HG02759 (cell line): ENCODE measurements at regions not wholly inside any gene's neighbourhood (a gene's known extent, or its start where the extent isn't known, plus 50 kb on each side); places are given as distances from the start of the nearest gene placed in this dataset.
"Not testable (repeated sequence)": the region's sequence is repeated elsewhere in the genome, so short reads cannot be mapped to it uniquely, and the experiment has no call there.

Source experiments
- ATAC-seq: cut with Tn5 transposase; IDR thresholded peaks from one replicate; pipeline ENCODE4 v1.9.1; 2021; ENCODE audit warnings: mild to moderate bottlenecking, moderate library complexity; ENCODE audit not compliant: unreplicated experiment

DNA sequence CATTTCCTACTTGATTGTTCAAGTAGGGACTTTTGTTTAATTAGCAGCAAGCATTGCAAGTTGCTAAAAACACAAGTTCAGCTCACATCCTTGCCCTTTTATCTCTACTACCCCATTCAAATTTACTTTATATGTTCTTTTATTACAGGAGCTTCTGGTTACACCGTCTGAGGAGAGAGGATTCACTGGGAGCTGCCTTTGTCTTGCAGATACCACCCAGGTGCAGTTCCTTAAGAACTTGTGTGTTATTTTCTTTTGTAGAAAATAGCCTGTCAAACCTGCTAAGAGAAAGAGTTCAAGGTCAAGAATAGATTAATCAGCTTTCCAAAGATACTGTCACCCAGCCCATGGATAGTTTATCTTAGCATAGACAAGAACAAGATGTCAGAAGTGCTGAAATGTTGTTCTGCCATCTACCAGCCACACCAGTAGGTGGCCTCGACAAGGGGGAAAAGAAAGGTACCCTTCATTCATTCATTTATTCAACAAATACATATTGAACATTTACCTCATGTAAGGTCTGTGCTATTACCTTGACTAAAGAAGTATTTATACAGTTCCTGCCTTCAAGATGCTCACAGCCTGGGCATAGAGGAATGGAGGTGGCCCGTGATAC lies 750.3 kb downstream of the MAT2B start:
- no peak for ATAC-seq

DNA sequence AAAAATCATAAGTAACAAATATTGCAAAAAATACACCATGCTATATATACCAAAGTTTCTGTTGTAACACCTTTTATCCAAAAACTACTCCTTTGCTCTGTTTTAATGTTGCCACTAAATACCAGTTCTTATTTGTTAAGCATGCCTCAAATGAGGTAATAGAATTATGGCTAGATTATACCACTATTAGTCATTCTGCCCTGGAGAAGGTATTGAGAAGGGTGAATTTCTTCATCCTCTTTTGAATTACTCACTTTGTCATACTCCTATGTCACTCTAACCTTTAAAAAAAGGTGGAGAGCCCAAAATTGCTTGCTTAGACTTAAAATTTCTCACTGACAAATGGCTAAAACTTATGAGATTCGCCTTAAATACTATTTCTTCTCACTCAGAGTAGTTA lies 750.9 kb downstream of the MAT2B start:
- no peak for ATAC-seq

DNA sequence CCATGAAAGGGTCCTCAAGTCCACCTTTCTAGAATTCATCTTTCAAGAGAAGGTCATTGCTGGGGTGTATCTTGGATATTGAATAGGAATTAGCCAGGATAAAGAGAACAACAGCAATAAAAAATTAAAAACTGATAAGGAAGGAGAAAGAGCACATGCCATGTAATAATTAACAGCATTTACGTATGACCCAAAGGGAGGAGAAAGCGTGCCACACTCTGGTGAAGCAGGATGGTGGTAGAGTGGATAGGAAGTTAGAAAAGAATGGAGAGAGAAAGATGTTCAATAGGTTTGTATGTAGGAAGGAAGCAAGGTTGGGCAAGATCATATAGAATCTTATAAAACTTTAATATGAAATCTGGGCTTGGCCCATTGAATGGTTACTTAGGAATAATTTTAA lies 751.5 kb downstream of the MAT2B start:
- no peak for ATAC-seq

DNA sequence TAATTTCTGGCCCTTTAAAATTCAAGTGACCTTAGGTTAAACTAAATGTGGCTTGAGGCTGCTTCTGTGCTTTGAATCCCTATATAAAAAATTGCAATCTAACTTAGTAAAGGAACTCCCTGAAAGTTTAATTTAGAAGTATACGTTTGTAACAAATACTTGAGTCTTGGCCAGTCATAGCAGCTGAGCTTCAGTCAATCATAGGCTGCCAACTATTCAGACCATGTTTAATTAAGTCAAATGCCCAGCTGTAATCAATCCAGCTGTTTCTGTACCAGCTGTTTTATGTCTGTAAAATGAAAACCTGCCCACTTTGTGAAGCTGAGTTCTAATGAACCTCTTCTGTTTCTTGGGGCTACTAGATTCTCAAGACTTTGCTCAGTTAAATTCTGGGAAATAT lies 760.1 kb downstream of the MAT2B start:
- ATAC-seq = no peak

DNA sequence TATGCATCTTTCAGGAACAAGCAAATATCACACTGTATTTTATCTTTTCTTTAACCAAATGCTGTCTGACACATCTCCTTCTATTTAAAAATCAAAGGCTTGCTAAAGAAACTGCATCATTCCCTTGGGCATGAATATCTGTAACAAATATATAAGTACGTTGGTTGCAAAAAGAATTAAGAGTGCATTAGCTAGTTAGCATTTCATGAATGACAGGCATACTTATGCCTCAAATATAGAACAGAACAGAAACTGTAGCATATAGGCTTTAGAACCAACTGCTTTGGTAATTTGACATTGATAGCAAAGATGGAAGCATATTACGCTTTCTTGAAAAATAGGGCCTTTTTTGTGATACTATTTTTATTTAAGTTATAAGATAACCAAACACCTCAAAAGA lies 761.2 kb downstream of the MAT2B start:
- ATAC-seq = no peak

DNA sequence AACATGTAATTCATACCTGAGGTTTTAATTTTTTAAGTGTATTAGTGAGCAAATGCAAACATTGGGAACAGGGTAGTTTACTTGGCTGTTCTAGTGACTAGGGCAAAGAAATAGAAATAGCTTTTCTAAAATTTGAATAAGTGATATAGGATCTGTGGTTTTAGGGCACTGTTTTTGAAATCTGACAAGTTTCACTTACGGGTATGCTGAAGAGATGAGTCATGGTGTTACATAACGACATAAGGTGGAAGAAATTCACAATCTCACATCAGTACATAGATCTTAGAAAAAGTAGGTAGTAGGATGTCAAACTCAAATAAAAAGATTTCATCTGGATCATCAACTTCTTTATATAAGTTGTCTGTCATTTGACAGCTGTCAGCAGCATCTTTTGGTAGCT lies 772.3 kb downstream of the MAT2B start:
- peak; percentile 54 for ATAC-seq

DNA sequence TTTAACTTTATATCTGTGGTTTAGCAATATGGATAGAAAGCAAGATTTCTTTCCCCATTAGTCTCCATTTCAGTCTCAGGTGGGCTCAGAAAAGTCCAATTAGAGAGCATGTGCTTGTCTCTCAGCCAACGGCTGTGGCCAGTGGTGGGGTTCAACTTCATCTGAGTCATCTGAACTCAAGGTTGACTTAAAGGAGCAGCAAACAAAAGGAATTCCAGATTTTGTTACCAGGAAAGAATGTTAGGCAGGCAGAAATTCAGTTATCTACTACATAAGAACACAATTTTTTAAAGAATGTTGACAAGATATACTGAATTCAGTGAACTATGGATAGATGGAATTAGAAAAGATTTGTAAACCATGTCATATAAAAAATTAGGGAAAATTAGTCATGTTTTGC lies 784.1 kb downstream of the MAT2B start:
- no peak for ATAC-seq

DNA sequence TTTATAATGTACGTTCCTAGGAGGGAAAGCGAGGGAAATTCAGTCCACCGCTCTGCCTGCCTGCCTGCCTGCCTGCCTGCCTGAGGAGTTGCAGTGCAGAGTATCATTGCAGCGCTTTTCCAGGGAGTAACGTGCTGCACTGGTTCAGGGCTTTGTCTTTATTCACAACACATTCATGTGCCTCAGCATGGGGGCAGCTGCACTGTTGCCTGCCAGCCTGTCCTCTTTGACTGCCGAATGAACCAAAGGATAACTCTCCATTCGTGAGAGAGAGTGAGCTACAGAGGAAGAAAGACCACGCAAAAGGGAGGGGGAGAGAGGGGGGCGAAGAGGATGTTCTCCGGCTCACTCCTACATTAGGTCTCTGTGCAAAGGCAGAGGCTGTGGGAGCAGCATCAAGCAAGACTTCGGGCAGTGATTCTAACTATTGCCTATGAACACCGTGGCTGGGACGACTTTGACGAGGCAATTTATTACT lies 791.2 kb downstream of the MAT2B start:
- ATAC-seq = no peak

DNA sequence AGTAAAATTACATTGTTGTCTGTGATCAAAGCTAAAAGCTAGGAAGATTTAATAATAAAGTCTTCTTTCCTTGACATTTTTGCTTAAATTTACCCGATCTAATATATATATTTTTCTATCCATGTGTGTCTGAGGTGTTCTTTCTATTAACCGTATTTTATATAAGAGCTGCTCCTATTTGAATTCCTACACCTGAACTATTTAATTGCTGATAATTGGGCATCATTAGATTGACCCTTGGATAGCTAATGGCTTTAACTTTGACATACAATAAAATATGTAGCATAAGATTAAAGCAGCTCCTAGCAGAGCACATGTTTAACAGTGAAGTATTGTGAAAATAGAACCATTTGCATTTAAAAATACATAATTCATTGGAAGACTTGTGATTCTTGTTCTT lies 792.7 kb downstream of the MAT2B start:
- no peak for ATAC-seq

DNA sequence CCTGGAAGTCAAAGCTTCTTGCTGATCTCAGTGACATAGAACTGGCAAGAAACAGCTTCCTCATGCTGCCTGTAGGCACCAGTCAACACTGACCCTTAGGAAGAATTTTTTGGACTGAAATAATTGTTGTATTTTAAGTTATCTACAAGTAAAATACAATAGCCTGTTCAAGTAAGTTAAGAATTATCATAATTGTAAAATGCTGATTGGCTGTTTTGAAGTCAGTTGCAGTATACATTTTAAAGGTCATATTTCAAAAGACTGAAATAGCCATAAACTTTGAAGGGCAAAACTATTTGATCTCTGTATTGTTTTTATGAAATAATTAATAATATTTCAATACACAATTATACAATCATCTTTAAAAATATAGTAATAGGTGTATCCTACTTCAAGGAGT lies 794.9 kb downstream of the MAT2B start:
- no peak for ATAC-seq

DNA sequence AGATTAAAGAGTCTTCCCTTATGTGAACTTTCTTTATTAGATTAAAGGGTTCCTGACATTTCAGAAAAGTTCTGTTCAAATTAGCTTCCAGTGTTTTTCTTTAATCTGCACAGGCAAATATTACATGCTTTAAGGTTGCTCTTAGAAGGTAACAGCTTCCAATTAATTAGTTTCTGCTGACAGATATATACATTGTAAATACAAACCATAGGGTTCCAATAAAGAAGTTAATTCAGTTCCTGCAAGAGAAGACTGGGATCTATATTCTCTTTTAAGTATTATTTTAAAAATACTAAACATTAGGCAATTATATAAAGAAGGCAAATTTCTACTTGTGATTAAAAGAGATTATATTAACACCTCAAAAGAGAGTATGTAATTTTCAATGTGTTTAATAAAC lies 795.7 kb downstream of the MAT2B start:
- ATAC-seq = no peak

DNA sequence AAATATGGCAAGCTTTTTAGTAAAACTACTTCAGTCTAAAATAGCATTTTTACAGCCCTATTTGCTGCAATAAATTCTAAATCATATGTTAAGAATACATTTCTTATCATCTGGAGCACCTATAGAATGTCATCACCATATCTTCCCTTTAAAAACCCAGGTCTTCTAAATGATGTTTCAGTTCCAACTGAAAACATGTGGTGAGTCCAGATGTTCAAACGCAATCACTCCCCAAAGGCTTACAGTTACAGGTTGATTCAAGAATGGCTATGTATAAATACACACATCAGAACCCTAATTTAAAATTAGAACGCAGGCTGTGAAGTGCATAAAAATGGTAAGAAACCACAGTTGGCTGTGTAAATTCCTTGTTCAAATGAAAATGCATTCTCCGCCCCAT lies 796.3 kb downstream of the MAT2B start:
- no peak for ATAC-seq

DNA sequence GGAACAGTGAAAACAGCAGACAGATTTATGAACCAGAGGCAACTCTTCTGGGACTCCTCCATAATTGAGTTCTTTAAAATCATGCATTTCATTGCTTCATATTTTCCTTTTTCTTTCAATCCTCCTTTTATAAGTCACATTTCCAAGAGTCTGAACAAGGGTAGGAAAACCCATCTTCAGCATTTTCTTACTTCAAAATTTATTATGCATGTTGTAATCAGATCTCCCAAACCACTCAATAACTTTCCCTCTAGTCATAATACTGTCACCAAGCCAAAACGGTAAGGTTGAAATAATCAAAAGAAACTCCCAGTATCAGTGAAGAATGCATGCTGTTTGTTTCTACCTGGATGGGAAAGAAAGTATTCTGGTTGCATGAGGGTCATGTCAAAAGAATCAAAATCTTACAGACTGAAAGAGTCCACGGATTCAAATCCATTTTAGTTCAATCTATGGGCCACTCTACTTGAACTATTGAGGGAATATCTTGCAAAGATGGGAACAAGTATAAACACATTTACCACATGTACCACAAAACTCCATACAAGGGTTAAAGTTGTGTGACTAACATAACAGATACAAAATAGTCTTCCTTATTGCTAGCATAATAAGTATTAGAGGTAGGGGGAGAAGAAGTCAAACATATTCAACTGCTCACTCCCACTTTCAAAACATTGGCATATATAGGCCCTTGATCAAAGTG lies 797.3 kb downstream of the MAT2B start:
- no peak for ATAC-seq

DNA sequence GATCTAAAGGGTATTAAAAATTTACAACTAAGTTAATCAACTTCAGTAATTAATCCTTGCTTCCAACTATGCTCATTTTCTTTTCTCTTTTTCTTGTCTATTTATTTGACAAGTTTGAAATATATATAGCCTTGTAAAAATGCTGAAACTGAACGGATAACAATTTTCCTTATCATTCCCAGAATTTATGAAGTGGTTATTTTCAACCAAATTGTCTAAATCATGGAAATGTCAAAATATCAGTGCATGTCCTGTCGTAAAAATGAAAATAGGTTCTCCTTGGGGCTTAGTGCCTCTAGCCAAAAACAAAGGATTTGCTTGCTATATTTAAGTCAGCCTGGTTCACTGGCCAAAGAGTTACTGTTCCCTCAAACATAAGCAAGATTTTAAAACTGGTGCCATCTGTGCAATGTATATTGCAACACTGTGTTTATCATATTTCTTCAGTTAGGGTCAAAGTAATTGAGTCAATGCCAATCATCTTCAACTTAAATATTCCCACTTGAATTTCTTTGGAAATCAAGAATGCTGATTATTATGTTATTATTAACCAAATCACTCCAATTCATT lies 798.3 kb downstream of the MAT2B start:
- ATAC-seq = no peak

DNA sequence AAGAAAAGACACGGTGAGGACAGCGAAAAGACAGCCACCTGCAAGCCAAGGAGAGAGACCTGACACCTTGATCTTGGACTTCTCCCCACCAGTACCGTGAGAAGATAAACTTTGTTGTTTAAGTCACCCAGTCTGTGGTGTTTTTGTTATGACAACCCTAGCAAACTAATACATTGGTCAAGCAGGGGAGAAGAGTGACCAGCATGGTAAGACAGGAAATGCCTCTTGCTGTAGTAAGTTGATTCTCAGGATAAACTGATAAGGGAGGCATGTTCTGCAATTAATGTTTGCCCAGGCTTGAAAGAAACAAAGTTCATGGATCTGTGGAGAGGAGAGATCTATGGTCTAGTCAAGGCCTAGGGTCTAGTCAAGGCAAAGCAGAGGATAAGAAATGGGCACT lies 801.2 kb downstream of the MAT2B start:
- ATAC-seq = no peak

DNA sequence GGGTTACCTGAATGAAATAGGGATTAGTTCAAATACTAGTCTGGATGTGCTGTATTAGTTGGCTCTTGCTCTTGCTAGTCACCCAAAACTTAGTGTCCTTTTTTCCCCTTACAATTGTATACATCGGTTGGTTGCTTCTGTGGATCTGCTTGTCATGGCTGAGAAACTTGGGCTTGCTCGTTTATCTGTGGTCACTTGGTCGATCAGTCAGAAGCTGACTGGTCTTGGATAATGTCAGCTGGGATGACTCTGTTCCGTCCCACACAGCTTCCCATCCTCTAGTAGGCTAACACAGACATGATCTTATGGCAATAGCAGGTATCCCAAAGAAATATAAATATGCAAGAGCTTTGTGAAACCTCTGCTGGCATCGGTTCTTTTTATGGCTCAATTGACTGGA lies 807.4 kb downstream of the MAT2B start:
- ATAC-seq = no peak

DNA sequence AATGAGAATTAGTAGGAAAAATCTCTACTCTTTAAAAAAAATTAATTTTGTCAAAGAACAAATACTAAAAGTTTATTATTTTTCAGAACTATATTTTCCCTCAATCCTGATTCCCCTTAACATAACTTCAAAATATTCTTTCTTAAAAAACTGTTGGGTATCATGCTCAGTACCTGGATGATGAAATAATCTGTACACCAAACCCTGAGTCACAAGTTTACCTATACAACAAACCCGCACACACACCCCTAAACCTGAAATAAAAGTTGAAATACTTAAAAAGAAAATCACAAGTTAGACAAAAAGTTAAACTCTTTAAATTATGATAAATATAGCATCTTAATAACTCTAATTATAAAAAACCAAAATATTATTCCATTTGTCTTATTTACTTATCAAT lies 812.3 kb downstream of the MAT2B start:
- no peak for ATAC-seq

DNA sequence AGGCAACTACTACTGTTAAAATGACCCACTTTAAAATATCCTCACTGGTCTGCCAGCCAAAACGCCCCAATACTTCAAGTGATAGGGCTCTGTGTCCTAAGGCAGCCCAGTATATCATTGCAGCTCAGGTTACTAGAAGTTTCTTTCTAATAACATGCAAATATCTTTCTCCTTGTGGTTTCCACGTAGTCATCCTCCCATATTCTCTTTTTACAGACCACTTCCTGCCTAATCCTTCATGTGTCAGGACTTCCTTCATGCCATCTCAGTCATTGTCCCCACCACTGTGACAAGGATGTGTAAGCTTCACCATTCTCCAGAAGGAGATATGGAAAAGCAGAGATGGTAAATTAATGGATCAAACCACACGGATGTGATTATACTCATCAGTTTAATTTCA lies 813.7 kb downstream of the MAT2B start:
- no peak for ATAC-seq

DNA sequence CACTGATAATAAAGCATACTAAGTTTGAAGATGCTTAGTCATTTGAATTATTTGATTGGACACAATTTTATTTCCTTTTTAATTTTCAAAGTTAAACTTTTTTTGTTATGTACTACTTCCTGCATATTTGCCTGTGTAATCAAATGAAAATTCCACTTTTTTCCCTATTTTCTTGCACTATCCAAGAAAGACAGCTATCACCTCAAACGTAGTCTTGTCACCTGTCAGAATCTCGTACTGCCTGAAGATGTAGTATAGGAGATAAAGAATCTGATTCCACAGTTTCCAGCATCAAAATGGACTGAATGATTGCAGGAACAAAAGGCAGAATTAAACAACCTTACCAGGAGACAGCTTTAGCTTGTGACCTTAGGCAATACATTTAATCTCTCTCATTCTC lies 818.8 kb downstream of the MAT2B start:
- no peak for ATAC-seq

DNA sequence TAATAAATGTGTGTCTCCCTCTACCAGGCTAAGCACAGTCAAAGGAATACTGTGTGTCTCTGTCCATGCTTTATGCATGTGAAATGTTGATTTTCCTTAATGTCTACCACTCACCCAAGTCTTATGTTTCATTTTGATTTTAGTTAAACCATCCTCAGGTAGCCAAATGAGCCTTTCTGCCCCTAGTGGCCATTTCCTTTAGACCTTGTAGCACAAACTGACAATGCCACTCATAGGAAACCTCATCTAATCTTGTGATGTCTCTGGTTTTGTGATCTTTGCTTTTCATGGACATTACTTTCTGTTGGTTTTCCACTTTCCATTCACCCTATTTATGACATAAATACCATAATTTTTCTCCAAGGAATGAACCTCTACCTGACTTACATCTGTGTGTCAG lies 820.8 kb downstream of the MAT2B start:
- ATAC-seq = peak; percentile 76

DNA sequence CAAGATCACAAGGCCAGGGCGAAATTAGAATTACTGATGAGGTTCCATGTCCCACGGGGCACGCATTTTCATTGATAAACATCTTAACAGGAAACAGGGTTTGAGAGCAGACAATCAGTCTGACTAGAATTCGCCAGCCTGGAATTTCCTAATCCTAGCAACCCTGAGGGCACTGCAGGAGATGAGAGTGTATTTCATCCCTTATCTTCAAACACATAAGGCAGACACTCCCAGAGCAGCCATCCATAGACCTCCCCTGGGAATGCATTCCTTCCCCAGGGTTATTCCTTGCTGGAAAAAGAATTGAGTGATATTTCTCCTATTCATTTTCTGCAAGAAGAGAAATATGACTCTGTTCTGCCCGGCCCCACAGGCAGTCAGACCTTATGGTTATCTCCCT lies 821.7 kb downstream of the MAT2B start:
- not testable (repeated sequence) for ATAC-seq

DNA sequence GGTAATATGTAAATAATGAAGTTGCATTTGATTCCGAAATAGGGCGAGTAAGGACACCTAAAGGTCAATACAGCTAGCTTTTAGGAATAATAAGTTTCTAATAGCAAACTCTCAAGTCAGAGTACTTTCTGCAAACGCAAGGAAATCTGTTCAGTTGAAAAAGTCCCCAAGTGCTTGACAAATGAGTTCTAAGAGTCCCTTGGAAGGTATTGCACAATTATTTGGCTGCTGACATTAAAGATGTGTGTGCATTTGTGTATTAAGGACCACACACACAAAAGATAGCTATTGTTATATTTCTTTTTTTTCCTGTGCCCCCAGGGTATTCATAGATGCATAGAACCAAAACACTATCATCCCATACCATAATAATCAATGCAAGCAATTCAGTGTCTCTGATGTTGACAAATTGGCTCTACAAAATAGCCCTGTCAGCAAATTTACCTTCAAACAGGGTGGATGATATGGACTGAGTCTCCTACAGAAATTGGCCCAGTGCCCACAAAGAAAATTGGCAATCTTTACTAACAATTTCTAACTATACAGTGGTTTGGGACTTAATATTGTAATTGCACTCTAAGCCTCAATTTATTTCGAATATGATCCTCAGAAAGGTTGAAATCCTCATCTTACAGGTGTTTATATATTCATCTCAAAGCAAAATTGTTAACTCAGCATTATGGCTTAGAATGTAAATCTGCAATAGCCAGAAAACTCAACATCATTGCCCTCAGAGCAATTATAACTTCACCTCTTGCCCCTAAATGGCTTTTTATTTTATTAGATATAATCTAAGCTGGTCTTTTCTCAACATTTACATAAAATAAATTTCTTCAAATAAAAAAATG lies 827.2 kb downstream of the MAT2B start:
- no peak for ATAC-seq
